HG02759 (cell line): ENCODE measurements at regions not wholly inside any gene's neighbourhood (a gene's known extent, or its start where the extent isn't known, plus 50 kb on each side); places are given as distances from the start of the nearest gene placed in this dataset.

Source experiments
- ATAC-seq: cut with Tn5 transposase; IDR thresholded peaks from one replicate; pipeline ENCODE4 v1.9.1; 2021; ENCODE audit warnings: mild to moderate bottlenecking, moderate library complexity; ENCODE audit not compliant: unreplicated experiment

- no peak for ATAC-seq
Measured at GRCh38 chr6:208364-208763, 83.9 kb upstream of the DUSP22 start.

GRCh38 chr6:208938-209337 is 83.3 kb upstream of the DUSP22 start:
- no peak for ATAC-seq

GRCh38 chr6:209432-210103 is 82.7 kb upstream of the DUSP22 start:
- peak; percentile 81 for ATAC-seq

GRCh38 chr6:210104-210456 is 82.2 kb upstream of the DUSP22 start:
- ATAC-seq, result no peak

- no peak for ATAC-seq
Measured at GRCh38 chr6:210778-211374, 81.4 kb upstream of the DUSP22 start.

- ATAC-seq, result no peak
Measured at GRCh38 chr6:211871-212497, 80.3 kb upstream of the DUSP22 start.

- no peak for ATAC-seq
Measured at GRCh38 chr6:213284-213683, 79.0 kb upstream of the DUSP22 start.

- no peak for ATAC-seq
Measured at GRCh38 chr6:214428-214827, 77.9 kb upstream of the DUSP22 start.

- no peak for ATAC-seq
Measured at GRCh38 chr6:215335-216034, 76.8 kb upstream of the DUSP22 start.

GRCh38 chr6:217048-217659 is 75.1 kb upstream of the DUSP22 start:
- ATAC-seq, result no peak

- ATAC-seq, result peak; percentile 58
Measured at GRCh38 chr6:218153-219018, 73.9 kb upstream of the DUSP22 start.

GRCh38 chr6:219019-219570 is 73.2 kb upstream of the DUSP22 start:
- ATAC-seq, result peak; percentile 20

- no peak for ATAC-seq
Measured at GRCh38 chr6:219641-220198, 72.6 kb upstream of the DUSP22 start.

GRCh38 chr6:220312-220711 is 72.0 kb upstream of the DUSP22 start:
- no peak for ATAC-seq

GRCh38 chr6:220721-221475 is 71.4 kb upstream of the DUSP22 start:
- no peak for ATAC-seq

- ATAC-seq, result no peak
Measured at GRCh38 chr6:221531-222349, 70.5 kb upstream of the DUSP22 start.

GRCh38 chr6:222468-222867 is 69.8 kb upstream of the DUSP22 start:
- no peak for ATAC-seq

- no peak for ATAC-seq
Measured at GRCh38 chr6:223136-223535, 69.2 kb upstream of the DUSP22 start.
